GM21528 (cell line): ENCODE measurements at regions not wholly inside any gene's neighbourhood (a gene's known extent, or its start where the extent isn't known, plus 50 kb on each side); places are given as distances from the start of the nearest gene placed in this dataset.
"Not testable (repeated sequence)": the region's sequence is repeated elsewhere in the genome, so short reads cannot be mapped to it uniquely, and the experiment has no call there.

Experiments
- ATAC-seq: cut with Tn5 transposase; IDR thresholded peaks from one replicate; pipeline ENCODE4 v1.9.1; 2021; ENCODE audit warnings: mild to moderate bottlenecking, moderate library complexity; ENCODE audit not compliant: unreplicated experiment, low FRiP score

DNA sequence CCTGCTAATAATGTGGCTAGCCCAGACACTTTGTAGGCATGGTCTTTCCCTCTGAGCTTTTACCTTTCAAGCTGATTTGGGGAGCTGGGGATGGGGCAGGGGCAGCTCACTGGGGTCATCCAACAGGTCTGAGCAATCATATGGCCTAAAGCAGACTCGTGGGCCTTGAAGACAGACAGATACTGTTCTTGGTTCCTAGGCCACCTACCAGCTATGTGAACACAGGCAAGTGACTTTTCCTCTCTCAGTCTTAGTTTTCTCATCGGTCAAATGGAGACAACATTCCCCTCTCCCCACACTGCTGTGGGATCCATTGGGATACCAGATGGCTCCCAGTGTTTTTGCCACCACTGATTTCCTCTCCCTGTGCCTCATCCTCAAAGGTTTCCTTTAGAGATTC is 181.8 kb downstream of the RRAGC start:
- ATAC-seq, result no peak

DNA sequence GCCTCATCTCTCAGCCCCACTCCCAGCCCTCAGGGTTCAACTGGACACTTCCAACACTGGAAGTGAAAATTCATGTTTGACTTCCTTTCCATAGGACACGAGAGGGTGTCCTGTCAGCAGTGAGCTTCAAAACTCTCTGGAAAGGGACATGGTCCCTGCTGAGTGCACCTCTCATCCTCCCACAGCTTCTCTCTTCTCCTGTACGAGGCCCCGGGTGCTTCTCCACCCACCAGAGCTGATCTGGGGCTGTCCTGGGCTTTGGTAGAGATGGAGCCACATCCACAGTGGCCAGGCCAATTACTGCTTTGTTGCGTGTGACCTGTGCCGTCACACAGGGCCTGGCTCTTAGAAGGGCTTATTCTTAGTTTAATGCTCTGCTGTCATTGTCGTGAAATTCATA is 182.3 kb downstream of the RRAGC start:
- no peak for ATAC-seq

DNA sequence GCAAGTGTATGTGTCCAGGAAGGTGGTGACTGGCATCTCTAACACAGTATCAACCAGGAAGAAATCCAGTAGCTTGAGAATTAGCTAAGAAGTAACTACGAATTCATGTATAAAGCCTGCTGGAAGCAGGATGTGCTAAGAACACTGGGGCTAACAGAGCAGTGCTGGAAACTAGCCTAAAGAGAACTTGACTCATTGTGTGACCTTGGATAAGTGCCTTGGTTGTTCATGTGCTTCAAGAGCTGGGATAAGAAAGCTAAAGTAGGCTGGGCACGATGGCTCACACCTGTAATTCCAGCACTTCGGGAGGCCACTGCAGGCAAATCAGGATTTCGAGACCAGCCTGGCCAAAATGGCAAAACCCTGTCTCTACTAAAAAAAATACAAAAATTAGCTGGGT is 186.9 kb downstream of the RRAGC start:
- no peak for ATAC-seq

DNA sequence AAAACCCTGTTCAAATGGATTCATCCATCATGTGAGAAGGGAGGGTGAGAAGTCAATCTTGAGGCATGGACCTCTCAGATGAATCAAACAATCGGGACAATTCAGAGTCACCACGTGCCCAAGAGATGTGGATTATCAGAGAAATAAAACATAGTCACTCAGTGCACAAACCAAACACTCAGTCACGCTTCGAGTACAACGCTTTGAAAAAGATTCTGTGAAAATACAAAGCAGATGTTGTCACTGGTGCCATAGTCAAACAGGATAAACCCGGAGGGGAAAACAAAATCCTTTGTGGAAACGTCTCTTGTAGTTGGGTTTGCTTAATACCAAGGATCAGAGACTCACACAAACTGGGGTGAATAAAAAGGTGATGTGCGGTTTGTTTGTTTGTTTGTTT is 188.4 kb downstream of the RRAGC start:
- no peak for ATAC-seq

DNA sequence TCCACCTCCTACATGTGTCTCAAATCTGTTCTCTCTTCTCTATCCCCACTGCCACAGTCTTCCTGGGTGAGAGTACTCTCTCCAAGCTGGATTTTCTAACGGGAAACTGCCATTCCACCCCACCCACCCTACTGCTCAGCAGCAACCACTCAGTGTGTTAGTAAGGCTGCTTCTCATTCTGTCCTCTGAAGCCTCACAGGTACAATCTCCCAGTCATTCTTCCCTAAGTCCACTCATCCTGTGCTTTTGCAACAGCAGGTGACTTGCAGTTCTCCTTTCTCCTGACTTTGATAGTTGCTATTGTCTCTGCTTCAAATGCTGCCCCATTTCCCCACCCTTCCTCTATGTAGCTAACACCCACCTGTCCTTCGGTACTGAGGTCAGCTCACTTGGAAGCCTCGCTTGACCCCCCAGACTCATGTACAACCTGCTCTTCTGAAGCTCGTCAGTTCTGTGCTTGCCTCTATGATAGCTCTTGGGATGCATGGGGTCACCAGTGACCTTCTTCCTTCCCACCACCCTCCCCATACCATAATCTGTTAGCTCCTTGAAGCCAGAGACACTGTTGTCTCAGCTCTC is 188.9 kb downstream of the RRAGC start:
- no peak for ATAC-seq

DNA sequence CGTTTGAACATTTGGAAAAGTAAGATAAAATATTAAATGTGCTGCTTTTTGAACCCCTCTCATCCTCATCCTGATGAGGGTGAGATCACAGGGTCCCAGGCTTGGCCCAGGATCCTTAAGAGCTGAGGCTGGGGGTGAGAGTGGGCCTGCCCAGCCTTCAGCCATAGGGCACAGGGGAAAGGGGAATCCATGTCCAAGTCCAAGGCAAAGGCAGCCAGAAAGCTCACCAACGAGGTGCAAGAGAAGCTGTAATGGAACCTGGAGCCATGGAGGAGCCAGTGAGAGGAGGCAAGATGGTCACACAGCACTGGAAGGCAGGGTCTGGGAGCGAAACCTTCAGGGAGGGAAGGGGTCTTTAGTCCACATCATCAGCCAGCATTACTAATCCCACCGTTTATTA is 191.9 kb downstream of the RRAGC start:
- ATAC-seq, result no peak

DNA sequence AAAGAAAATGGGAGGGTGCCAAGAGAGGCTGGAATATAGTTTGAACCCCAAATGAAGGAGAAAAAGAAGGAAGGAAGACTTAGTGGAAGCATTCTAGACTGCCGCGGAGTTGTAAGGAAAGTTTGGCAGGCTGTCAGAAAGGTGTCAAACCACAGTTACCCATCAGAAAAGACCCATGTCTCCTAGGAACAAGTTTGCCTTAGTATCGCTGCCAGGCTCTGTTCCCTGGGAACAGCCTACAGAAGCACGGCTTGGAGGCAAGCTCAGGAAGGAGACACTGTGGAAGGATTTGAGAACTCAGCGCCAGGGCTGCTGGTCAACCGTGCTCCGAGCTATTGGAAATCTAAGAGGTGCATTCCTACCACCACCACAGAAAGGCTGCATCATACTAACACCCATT is 197.4 kb downstream of the RRAGC start:
- ATAC-seq, result no peak

DNA sequence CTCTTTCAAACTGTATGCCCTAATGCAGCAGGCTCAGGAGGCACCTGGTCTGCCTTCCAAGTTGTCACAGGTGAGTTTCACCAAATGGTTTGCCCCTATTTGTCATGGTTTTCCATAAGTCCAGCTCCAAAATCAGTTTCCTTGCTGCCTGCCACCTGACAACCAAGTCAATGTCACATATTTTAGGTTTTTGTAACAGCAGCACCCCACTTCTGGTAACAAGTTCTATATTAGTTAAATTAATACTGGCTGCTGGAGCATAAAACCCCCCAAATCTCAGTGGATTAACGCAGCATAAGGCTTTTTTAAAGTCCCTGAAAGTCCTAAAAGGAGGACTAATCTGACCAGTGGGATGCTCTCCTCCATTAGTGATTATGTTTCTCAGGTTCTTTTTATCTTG is 200.7 kb downstream of the RRAGC start:
- ATAC-seq, result no peak

DNA sequence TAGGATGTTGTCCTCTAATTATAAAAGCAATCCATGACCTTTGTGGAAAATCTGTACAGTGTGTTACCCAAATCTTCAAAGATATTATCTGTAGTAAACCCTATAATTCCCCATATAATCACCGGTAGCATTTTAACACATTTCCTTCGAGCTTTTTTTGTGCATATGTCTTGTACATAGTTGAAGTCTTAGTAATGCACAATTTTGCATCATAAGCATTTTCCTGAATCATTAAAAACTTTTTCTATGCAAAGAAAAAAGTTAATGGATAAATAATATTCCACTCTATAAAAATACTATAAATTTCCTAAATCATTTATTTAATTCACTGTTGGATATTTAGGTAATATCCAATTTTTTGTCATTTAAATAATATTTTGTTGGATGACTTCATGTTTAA is 201.7 kb downstream of the RRAGC start:
- no peak for ATAC-seq

DNA sequence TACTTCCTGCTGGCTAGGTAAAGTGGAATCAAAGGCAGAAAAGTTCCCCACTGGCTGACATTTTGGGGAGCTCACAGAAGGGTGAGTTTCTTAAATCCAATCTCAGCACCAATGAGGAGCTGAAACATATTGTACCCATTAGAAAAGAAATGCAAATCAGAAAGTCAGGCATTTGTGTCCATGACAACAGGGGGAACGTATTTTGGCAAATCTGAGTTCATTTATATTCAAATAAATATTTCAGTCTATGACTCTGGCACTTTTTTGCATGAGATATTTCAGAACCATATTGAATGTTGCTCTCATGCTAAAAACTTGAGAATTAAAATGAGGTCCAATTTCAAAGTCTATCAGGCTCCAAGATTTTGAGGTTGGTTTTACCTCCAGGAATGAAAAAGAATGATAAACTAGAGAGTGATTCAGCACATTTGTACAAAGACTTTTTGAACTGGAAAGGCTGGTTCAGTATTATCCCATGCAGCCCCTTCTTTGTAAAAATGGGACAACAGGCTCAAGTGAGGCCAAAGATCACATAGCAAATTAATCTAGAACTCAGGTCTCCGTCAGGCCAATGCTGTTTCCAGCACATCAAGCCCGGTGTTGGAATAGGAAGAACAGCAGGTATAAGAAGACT is 202.2 kb downstream of the RRAGC start:
- no peak for ATAC-seq

DNA sequence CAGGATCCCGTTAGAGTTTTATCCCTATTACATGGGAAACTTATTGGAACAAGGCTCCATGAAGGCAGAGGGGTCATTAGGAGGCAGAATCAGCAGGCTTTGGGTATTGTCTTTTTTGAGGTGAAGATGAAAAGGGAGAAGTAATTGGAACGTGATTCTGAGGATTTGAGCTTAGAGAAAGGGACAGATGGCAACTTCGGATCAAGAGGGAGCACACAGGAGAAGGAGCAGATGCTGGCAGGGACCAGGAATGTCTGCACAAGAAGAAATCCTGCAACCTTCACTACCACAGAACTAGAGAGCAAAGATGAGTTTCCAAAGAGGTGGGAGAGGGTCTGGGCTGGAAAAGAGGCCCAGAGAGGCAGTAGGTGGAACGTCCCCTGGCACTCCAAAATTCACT is 202.8 kb downstream of the RRAGC start:
- ATAC-seq, result no peak

DNA sequence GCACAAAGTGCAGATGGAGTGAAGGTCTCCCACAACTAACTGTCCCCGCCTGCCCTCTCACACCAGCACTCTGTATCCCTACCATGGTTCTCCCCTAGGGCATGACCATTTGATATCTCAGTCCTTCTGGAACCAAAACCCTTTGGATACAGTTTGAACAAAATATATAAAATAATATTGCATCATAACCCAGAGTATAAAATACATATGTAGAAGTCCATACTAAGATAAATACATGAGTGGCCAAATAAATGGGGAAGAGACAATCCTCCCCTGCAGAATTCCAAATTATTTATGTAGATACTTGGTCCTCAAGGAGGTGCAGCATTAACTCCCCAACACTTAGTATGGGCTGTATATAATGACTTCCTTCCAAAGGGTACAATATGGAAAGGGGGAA is 207.4 kb downstream of the RRAGC start:
- no peak for ATAC-seq

DNA sequence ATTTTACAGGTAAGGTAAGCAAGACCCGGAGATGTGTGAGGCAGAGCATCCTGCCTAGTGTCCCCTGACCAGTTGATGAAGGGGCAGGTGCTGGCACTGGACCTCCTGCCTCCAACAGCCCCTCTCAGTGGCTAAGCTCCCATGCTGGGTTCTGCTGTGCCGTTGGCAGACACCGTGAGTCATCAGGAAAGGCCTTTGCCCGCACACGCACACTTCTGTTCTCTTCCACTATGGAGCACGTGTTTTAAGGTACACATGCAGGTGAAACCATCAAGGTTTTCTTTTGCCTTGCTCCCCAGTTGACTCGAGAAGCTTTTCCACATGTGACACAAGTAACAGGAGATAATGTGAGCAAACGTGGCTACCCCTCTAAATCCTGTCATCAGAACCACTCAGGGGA is 207.9 kb downstream of the RRAGC start:
- no peak for ATAC-seq

DNA sequence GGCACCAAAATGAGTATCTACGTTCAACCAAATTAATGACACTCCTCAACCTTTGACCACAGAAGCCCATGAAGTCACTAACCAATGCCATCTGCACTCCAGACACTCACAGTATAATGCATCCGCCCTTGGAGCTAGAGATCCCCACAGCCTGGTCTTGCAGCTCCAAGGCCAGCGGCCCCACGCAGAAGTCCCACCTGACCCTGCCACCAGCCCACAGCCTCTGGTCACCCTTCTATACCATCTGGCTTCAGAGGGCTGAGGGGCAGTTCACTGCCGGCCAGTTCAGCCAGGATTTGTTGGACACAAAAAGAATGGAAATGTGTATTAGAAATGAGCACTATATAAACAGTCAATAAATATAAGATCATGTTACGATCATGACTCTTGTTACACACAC is 211.2 kb downstream of the RRAGC start:
- no peak for ATAC-seq

DNA sequence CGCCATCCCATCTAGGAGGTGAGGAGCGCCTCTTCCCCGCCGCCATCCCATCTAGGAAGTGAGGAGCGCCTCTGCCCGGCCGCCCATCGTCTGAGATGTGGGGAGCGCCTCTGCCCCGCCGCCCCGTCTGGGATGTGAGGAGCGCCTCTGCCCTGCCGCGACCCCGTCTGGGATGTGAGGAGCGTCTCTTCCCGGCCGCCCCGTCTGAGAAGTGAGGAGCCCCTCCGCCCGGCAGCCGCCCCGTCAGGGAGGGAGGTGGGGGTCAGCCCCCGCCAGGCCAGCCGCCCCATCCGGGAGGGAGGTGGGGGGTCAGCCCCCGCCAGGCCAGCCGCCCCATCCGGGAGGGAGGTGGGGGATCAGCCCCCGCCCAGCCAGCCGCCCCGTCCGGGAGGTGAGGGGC is 212.2 kb downstream of the RRAGC start:
- ATAC-seq, result not testable (repeated sequence)

DNA sequence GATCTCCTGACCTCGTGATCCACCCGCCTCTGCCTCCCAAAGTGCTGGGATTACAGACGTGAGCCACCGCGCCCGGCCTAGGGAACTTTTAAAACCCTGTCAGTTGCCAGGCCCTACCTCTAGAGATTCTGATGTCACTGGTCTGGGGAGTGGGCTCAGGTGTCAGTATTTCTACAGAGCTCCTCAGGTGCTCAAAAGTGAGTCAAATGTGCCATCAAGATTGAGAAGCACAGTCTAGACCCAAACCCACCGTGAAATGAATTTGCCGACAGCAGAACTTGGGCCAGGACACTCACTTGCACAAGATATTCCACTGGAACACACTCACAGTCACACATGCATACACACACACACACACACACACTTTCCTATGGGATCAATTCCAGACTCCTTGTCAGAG is 215.5 kb downstream of the RRAGC start:
- ATAC-seq, result no peak

DNA sequence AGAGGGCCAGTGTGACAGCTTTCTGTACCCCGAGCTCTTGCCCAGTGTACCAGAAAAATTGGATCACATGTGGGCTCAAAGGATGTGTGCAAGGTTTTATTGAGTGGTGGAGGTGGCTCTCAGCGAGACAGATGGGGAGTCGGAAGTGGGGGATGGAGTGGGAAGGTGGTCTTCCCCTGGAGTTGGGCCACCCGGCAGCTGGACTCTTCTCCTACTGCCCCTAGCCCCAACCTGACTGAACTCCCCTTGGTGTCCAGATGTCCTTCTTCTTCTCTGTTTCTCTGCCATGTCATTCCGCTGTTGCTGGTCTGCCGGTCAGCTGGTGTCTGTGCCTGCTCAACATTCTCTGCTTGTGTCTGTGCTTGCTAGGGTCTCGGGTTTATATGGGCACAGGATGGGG is 217.9 kb downstream of the RRAGC start:
- ATAC-seq, result no peak

DNA sequence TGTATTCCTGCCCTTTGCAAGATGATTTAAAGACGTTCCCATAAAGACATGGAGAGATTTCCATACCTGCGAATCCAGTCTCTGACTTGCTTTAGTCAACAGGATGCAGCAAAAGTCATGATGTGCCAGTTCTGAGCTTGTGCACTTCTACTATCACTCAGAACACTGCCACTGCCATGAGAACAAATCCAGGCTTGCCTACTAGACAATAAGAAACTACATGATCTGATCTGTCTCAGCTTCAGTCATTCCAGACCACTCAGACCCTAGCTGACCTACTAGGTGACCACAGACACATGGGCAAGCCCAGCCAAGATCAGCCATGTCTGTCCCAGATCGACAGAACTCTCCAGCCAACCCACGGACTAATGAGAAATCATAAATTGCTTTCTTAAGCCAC is 219.2 kb downstream of the RRAGC start:
- ATAC-seq, result no peak

DNA sequence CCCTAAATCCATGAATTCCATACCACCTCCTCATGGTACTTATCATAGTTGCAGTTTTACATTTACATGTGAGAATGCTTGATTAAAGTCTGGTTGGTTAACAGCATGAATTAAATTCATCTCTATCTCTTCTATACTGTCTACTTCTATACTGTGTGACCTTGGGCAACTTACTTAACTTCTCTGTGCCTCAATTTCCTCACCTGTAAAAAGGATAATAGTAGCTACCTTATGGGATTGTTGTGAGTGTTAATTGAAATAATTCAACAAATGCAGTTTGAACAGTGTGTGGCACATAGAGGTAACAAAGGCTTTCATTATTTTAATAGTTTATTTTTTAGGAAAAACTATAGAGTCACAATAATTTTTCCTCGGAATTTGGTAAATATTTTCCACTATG is 231.3 kb downstream of the RRAGC start:
- no peak for ATAC-seq

DNA sequence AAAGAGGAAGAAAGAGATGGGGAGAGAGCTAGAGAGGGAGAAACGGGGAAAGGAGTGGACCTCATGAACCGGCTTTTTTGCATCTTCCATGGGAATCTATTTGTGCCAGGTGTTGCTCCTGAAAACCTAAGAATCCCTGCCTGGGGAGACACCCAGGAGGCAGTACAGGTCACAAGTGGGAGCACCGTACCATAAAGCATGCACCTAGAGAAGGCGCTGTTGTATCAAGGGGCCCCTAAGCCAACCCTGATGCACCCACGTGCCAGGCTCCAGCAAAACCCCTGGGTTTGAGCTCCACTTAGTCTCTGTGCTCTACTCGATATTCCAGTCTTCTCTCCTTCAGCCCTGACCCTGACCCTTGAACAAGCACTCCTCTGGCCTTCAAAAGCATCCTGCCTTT is 233.6 kb downstream of the RRAGC start:
- ATAC-seq, result no peak

DNA sequence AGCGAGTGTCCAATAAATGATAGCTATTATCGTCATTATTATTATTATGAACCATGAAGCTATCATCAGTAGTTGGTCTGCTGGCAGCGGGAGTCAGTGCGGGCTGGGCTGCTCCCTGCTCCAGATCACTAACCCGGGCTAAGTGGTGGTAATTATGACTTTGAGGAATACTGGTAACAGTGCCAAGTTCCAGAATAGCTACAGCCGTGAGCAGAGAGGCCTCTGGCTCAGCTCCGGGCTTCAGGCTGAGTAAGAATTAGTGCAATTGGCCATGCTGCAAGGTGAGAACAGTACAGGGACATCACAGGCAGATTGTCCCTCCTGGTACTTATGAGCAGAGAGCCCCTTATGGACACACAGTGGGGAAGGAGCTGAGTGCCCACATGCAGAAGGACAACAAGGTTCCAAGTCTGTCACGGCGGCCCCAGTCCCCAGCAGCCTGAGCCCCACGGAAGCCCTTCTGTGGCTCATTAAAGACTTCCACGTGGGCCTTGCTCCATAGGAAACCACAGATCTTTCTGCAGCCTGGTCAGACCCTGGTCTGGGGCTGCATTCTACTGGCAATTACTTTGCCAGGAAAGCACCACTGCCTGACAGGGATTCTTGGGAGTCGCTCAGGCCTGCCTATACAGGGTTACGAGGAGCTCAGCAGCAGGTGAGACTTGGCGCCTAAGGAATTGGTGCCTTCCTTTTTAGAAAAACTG is 235.1 kb downstream of the RRAGC start:
- no peak for ATAC-seq

DNA sequence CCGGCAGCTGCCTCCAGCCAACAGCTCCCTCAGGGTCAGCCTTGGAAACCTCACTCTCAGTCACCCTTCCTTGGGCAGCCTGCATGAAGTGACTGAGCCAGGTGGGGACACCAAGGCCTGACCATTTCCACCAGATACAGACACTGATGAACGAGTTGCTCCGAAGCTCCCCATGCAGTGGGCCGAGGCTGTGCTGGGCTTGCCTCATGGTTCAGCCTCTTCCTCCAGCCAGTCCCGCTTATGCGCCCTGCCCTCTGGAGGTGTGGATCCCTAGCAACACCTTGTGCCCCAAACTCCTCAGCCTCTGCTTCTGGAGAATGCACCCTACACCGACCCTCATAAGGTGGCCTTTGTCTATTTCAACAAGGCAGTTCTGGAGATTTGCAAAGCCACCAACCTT is 236.0 kb downstream of the RRAGC start:
- no peak for ATAC-seq
